ENCODE measurements at regions not wholly inside any gene's neighbourhood (a gene's known extent, or its start where the extent isn't known, plus 50 kb on each side); places are given as distances from the start of the nearest gene placed in this dataset.

DNA sequence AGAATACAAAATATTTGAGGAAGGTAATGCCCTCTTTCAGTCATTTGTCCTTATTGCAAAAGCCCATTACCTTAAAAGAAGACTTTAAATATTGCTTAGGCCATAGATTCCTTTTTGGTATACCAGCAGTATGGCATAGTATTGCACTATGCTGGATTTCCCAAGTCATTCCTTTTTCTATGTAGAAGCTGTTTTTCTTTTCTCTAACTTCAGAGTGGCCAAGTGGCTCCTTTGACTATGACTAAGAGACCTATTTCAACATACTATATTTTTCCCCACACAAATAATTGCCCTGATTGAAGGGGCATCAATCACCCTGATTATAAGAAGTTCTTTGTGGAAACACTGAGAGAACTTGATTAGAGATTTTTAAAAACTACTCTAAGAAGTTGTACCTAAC lies 68.6 kb downstream of the UFM1 start:
- TF ChIP-seq, protein P1, sequence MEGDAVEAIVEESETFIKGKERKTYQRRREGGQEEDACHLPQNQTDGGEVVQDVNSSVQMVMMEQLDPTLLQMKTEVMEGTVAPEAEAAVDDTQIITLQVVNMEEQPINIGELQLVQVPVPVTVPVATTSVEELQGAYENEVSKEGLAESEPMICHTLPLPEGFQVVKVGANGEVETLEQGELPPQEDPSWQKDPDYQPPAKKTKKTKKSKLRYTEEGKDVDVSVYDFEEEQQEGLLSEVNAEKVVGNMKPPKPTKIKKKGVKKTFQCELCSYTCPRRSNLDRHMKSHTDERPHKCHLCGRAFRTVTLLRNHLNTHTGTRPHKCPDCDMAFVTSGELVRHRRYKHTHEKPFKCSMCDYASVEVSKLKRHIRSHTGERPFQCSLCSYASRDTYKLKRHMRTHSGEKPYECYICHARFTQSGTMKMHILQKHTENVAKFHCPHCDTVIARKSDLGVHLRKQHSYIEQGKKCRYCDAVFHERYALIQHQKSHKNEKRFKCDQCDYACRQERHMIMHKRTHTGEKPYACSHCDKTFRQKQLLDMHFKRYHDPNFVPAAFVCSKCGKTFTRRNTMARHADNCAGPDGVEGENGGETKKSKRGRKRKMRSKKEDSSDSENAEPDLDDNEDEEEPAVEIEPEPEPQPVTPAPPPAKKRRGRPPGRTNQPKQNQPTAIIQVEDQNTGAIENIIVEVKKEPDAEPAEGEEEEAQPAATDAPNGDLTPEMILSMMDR (IDR thresholded peaks at IDR 0.05 in 4 of 5, conservative IDR thresholded peaks at IDR 0.05 in 1 of 5): no peak
- no peak for TF ChIP-seq POLR2A (IDR thresholded peaks at IDR 0.05)
